HG02840 (cell line): ENCODE measurements at regions not wholly inside any gene's neighbourhood (a gene's known extent, or its start where the extent isn't known, plus 50 kb on each side); places are given as distances from the start of the nearest gene placed in this dataset.

Source experiments
- ATAC-seq: cut with Tn5 transposase; IDR thresholded peaks from one replicate; pipeline ENCODE4 v1.9.1; 2021; ENCODE audit warnings: mild to moderate bottlenecking, moderate library complexity, moderate number of reproducible peaks; ENCODE audit not compliant: unreplicated experiment, low FRiP score

DNA sequence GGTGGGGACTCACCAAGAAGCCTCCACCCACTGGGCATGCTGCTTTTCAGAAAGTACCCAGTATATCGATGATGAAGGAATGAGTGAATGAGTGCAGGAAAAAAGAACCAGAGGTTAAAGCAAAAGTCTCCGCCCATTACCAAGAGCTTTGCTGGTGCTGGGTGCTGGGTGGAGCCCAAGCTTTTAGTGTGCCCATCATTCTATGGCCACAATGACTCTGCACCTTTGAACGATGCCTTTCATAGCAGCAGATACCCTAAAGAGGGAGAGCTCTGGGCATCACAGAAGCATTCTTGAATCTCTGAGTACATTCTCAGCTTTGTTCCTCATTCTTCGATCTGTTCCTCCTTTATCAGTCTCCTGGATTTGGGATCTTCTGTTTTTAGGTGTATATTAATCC is 450.7 kb upstream of the CCL2 start:
- ATAC-seq, result no peak

DNA sequence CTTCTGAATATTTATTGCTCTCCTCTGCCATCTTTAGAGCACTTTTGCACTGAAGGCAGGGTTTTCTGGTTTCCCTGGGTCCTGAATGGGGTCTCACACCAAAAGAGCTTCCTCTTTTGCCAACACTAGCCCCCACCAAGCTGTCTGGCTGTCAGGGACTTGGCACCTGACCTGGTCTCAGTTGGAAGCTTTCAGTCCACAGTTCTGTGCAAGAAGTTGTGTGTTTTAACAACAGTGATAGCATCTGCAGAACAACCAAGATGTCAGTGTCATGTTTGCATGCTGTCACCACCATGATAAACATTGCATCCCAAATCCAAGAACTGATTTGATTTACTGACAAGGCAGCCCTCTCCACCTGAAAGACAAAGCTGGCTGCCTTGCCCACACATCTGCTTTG is 448.5 kb upstream of the CCL2 start:
- no peak for ATAC-seq

DNA sequence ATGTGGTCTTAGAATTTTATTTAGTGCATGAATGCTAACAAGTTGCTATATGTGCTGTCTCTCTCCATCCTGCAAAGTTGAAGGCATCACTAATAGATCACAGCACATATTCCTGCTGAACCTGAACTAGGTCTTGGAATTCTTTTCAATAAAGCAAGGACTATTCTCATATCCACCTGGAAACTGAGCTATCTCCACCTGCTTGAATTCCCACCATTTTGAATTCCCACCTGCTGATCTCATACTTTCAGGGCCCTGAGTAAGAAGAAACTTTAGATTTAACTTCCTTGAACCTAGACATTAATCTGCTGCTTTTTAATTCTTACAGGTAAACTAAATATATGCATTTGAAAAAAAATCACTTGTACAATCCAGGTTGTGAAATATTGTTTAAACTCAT is 445.3 kb upstream of the CCL2 start:
- ATAC-seq, result no peak

DNA sequence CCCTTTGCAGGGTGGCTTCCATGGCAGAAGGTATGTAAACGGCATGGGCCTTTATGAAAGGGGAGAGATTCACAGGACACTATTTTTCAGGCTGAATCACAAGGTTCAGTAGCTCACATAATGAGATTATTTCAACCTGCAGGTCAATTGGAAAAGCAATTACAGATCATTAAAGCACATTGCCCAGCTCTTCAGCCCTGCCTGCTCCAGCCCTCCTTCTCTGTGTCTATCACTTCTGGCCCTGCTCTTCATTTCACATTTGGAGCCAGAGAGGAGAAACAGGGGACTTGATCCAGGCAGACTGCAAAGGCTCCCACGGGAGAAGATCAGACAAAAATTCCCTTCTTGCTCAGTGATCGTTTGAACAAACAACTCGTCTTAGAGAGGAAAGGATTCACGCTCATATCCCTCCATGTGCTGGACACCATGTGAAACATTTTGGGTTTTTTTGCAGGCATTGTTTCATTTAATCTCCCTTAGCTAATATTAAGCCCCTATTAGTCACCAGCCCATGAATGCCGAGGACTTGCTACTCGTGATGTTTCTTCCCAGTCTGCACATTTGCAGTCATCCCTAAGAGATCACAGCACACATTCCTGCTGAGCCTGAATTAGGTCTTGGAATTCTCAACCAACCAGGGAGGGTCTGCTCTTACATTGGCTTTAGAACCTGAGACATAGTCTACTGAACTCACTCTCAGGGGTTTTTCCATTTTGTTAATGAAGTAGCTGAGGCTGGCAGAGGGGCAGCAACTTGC is 443.9 kb upstream of the CCL2 start:
- ATAC-seq, result no peak

DNA sequence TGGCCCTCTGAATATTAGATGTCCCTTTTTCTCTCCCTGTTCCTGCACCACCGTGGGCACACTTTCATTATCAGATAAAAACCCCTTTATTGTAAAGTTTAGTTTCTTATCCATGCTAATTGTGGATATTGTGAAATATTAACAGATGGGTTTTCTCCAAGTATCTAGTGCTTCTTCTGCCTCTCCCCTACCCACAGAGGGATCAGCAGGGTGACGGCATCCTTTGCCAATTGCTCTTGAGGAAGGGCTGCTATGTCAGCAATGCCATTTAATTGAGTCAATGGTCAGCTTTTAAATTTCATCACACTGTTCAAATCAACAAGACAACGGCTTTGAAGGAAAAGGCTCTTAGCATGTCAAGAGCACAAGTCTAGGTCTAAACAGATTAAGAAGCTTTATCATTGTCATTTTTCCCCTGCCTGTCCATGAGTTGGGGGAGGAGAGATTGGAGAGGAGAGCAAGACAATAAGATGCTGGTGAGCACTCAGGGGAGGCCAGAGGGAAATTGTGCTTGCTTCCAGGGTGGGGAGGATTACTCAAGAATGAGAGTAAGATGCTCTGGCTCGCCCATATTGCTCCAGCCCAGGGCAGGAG is 443.0 kb upstream of the CCL2 start:
- no peak for ATAC-seq

DNA sequence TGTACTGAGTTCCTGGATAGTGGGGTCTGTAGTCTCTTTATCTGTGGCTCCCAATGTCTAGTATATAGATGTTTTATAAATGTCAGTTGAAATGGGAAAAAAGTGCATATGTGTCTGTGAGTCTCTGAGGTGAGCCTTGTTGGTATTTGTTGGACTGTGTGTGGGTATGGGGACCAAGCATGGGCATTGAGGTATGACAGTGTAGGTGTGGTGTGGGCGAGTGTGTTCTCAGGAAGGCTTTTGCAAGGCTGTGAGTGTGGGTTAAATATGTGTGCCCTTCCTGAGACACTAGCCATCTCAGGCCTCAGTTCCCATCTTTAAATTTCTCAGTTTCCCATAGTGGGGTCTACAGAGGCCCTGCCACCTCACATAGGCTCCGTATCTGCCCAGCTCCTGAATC is 440.2 kb upstream of the CCL2 start:
- ATAC-seq, result no peak

DNA sequence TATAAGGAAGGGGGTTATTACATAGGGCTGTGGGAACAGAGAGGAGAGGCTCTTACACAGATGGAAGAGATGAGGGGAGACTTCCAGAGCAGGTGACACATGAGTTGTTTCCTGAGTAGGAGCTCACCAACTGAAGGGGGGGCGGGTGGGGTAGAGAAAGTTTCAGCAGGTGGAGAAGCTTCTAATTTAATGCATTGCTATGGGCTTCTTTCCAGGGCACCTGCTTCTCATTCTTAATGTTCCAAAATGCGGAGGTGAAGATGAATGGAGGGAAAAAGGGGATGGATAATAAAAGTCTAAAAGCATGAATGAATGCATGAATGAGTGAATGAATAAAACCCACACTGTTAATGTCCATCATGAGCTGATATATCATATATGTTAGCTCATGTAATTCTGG is 439.0 kb upstream of the CCL2 start:
- no peak for ATAC-seq

DNA sequence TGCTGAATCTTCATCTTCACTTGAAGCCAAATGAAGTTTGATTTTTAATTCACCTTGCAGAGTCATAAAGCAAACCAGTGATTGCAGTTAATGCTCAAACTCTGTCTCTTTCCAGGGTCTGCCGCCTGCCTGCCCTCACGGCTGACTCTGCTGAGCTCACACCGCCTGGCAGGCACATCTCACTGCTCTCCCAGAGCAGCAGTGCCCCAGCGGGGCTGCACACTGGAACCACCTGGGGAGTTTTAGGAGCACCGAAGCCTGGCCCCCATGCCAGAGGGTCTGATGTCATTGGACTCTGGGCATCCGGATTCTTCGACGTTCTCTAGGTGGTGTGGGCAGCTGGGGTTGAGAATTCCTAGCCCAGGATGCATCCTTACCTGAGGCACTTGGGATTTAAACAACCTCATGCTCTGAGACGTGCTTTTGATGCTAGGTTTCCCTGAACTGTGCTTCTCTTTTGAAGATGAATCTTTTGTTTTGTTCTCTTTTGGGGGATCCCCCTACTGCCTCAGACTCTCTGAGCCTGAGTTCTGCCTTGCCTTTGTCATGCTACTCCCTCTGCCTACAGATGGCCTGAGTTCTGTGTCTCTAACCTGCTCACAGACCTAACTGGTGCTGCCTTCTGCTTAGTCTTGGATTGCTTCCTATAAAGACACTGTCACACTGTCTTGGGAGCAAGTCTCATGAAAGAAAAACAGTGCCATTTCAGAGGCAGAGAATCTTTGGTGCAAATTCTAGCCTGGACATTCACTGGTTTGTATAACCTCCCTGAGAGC is 438.1 kb upstream of the CCL2 start:
- ATAC-seq, result no peak

DNA sequence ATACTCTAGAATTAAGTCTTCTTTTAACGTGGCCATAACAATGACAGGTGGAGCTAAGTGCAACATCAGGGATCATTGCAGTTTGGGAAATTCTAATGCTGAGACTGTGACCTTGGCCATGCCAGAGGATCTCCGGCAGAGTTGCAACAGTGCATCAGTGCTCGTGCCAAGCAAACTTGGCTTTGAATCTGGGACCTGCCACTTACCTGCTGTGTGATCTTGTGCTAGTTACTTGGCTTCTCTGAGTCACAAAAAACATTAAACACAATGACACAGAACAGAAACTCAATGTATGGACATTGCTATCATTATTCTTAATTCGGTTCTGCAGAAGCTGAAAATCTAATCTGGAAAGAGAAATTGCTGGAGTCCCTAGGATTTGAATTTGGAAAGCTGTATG is 435.5 kb upstream of the CCL2 start:
- ATAC-seq, result no peak

DNA sequence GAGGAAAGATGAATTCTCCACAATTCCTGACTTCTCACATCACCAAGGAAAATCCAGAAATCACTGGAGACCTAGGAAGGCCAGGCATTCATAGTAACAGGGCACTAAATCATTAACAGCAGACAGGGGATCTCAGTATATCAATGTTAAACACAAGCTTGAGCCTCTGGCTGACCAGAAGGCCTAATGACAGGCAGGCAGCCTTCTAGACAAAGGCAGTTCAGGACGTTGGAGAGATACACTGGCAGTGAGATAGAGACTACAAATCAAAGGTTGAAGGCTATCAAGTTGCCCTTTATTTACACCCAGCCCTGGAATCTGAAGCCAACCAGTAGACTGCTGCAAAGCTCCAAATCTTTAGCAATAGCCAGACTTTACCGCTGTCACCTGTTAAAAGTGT is 422.8 kb upstream of the CCL2 start:
- ATAC-seq, result no peak

DNA sequence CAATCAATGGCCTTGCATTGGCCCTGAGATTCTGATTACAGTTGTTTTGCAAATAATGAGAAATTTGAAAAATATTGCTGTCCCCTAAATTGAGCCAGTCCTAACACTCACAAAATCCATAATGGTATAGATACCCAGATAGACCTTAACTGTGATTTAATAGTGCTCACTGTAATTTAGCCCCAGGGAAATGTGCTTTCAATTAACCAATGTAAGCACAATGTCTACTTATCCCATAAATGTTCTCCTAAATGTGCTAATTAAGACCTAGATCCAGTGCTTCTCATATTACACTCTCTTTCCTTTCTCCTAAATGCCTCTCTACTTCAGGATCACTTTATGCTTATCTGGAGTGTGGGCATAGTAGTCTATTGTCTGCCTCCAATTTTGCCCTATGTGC is 417.8 kb upstream of the CCL2 start:
- no peak for ATAC-seq

DNA sequence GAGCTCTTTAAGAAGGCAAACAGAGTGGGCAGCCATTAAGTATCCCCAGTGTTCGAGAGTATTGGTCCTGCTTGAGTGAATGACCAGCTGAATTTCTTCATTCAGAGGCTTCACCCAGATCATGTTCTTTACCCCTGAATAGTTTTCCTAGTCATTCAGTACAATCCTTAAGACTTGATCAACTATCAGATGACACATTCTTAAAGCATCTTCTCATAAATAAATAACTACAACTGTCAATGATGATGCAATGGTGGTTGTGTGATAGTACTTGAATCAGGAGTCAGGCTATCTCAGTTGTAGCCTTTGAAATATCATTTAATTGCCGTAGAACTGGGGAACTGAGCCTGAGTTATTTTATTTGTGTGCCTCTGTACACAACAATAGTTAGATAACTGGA is 416.8 kb upstream of the CCL2 start:
- ATAC-seq, result no peak

DNA sequence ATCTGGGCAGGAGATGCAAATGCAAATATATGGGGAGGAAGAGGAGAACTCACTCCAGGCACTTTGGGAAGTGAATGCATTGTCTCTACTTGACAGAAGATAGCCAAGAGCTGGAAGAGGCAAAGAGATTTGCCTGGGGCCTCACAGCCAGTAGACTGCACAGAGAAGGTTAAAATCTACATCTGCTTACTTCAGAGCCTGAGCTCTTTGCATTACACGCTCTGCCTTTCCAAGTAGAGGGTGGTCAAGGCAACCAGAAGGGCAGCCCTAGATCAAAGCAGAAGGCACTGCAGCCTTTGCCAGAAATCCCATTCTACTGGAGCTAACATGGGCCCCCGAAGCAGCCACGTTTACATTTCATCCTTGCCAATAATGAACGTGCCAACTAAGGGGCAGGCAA is 407.2 kb upstream of the CCL2 start:
- ATAC-seq, result no peak

DNA sequence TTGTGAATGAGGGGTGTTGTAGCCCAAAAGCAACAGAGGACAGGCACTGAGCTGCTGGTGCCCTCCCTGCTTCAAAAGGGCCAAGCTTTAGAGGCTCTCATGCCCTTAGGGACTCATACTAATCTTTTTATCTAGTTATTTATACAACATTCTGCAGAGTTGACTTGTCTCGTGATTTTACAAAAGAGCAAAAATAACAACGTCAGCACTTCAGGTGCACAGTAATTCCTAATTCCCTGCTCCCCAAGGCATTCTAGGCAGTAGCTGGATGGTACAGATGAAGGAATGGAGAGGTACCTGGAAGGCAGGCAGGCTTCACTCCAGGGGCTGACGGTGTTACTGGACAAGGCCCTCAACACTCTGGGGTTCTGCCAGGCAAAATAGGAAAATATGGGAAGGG is 406.7 kb upstream of the CCL2 start:
- ATAC-seq, result no peak

DNA sequence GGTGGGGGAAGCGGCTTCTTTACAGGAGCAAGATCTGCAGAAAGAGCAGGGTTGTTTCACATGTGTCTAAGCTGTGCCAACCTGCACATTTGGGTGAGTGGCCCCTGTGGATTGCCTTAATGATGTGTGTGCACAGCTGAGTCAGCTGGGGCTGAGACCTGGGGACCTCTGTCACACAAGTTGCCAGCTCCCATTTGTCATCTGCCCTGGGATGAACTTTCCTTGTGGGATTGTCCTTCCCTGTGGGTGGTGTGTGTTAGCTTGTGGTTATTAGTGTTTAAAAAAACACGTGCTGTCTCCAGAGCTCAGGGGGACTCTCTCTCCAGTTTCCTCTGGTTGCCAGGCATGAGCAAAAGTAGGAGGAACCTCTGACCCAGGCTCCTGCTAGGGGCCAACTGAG is 400.5 kb upstream of the CCL2 start:
- no peak for ATAC-seq

DNA sequence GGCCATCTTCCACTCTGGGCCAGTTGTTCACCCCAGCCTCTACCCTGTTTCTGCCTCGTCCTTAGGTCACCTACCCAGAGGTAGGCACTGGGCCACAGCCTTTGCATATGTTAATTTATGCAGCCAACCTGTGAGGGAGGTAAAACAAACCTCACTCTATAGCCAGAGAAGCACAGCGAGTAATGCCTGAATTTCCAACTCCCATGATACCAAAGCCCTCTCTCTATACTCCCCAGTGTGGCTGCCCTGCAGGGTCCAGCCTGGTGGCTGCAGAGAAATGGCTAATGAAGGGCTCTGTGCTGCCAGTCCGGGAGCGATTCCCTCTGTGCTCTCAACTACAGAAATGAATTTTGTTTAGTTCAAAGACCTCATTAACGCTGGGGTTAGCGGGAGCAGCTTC is 397.0 kb upstream of the CCL2 start:
- ATAC-seq, result no peak

DNA sequence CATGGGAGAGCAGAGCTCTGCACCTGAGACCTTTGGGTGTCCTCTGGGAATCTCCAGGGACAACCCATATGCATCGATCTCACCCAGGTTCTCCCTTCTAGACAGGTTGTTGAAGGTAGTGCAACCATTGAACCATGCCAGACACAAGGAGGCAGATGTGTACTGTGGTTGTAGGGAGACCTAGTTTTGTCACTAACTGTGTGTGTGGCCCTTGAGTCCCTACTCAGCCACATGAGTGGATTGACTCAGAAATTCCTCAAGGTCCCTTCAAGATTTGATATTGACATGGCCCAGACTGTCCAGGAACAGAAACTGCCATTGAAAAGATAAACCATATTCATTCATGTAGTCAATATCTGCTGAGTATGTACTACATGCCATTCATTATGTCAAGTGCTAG is 396.4 kb upstream of the CCL2 start:
- ATAC-seq, result no peak

DNA sequence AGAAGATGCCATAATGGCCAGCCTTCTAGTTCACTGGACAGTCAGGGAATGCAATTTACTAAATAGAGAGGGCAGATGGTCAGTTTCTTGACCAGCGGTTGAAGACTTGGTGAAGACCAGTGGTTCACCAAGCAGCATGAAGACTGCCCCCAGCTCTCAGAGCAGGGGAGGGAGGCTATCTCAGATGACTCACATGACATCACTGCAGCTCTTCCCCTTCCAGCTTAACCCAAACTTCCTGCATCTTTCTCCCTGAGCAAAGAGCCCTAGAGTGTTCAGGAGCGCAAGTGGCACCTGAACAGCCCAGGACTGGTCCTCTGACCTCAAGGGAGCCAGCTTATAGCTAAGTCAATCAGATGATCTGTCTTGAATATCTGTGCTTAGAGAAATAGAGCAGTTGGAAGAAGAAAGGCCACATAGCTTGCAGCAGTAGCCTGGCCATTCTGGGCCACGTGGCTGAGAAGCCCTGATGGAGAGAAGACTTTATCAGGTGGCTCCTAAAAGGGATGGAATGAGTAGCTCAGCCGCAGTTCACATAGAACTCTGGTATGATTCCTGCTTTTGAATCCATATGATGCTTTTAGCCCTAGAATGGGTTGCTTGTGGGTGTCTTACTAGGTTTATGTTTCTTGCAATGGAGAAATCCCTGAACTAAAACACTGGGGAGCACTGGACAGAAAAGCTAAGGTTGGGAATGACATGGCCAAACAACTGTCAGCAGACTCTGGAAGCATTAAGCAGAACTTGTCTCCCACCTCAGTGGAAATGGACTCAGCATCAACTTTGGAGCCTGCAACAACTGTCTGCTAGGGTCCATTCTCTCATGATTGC is 392.1 kb upstream of the CCL2 start:
- no peak for ATAC-seq

DNA sequence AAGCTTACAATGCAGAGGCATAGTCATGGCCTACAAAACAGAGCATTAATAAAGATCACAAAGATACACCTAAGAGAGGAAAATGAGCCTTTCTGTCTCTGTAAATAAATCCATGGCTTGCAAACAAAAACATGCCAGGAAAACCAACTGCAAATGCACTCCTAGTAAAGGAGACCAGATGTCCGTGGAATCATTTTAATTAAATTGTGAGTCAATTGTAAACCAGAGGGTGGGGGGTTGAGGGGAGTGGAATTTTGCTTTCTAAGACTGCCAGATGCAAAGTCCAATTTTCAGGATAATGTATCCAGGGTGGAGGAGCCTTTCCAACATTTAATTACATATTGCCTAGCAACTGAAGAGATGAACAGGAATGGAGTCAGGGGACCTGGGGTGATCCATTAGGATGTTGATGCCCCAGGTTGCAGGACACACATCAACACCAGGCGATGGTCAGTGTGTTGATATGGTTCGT is 390.3 kb upstream of the CCL2 start:
- no peak for ATAC-seq

DNA sequence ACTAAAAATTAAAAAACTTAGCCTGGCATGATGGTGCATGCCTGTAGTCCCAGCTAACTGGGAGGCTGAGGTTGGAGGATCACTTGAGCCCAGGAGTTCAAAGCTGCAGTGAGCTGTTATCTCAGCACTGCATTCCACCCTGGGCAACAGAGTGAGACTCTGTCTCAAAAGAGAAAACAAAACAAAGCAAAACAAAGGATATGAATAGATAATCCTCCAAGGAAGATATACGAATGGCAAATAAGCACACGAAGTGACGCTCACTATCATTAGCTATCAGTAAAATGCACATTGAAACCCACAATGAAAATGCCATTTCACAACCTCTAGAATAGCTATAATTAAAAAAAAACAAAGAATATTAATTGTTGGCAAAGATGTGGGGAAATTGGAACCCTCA is 386.2 kb upstream of the CCL2 start:
- no peak for ATAC-seq

DNA sequence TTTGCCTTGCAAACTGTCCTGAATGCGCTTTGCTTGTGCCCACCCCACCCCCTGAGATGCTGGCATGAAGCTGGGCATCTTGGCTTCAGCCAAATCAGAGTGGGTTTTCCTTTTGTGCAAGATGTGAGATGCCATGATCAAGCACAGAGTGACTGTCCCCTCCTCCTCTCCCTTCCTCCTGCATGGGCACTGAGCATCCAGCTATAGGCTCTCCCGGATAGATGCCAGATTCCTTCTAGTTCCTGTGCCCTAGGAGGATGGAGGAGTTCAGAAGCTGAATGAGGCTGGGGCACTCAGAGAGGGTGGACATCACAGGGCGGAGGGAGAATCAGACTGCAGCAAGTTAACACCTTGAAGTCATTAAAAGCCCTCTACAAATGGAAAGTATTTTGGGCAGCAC is 384.1 kb upstream of the CCL2 start:
- ATAC-seq, result no peak
